Colonic mucosa (tissue), 4 donors: ENCODE measurements at regions not wholly inside any gene's neighbourhood (a gene's known extent, or its start where the extent isn't known, plus 50 kb on each side); places are given as distances from the start of the nearest gene placed in this dataset.

Experiments
- DNase-seq: peaks from one replicate; pipeline ENCODE4 v3.0.0-alpha.2; 2020
- H3K27ac ChIP-seq: fragments of 200-600 bp; one replicate; pipeline ENCODE4 v1.8.0; 2021
- H3K27me3 ChIP-seq: fragments of 200-600 bp; one replicate; pipeline ENCODE4 v1.8.0; 2021
- H3K36me3 ChIP-seq: fragments of 200-600 bp; one replicate; pipeline ENCODE4 v1.8.0; 2021
- H3K4me1 ChIP-seq: fragments of 200-600 bp; one replicate; pipeline ENCODE4 v1.8.0; 2021; ENCODE audit warnings: mild to moderate bottlenecking
- H3K4me3 ChIP-seq: fragments of 200-600 bp; one replicate; pipeline ENCODE4 v1.8.0; 2021
- H3K9ac ChIP-seq, 2 donors: one replicate each; pipeline ENCODE4 v1.7.0; 2013; ENCODE audit warnings: control low read depth in 2 of 2, low read depth in 2 of 2, low read length in 2 of 2
- H3K9me3 ChIP-seq: fragments of 200-600 bp; one replicate; pipeline ENCODE4 v1.8.0; 2021
- CTCF ChIP-seq: fragments of 200-600 bp; IDR thresholded peaks from one replicate; pipeline ENCODE4 v1.8.0; 2022; ENCODE audit warnings: antibody characterized with exemption, mild to moderate bottlenecking
- intact Hi-C: fragments of 100-400 bp; cut with DNase I; formaldehyde crosslinking; loops from one replicate; pipeline ENCODE4 v1.14.1; 2022
- donor health status: healthy.
- donor health status: DM: no; HTN: no; CAD: no.
- donor health status: DM: no; HTN: no; CAD: no.

DNA sequence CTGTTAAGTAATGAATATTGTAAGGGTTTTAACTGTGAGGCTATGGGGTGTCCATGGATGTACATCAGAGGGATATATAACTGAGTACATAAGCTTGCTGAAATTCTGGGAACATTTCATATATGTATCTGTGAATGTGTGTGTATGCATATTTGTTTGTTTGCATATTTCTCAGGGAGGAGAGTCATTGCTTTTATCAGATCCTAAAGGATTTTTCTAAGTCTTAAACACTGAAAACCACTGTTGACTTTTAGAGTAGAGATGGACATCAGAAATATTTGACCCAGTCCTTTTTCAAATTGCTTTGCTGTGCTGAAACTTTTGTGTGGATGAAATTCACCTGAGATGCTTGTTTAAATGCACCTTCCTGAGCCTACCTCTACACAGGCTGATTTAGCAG, 410.6 kb downstream of the METTL15 start:
- intact Hi-C loops, result no loop called here
- Histone ChIP-seq H3K9me3 (no peaks in the 10 kb centered on the region), H3K27ac (no peak overlapping the region), H3K4me3 (no peak overlapping the region), H3K9ac (no peak overlapping the region), H3K36me3 (no peaks in the 10 kb centered on the region), H3K4me1 (no peaks in the 10 kb centered on the region), H3K27me3 (no peaks in the 10 kb centered on the region)
- DNase-seq, result no peak
- no peak for TF ChIP-seq CTCF

GRCh38 chr11:28517621-28518020, 409.4 kb downstream of the METTL15 start:
- Histone ChIP-seq H3K36me3 (no peaks in the 10 kb centered on the region), H3K4me1 (no peaks in the 10 kb centered on the region), H3K9ac (no peak overlapping the region), H3K4me3 (no peak overlapping the region), H3K9me3 (no peaks in the 10 kb centered on the region), H3K27me3 (no peaks in the 10 kb centered on the region), H3K27ac (no peak overlapping the region)
- intact Hi-C loops, result no loop called here
- no peak for TF ChIP-seq CTCF
- DNase-seq, result no peak

- no peaks in the 10 kb centered on the region for H3K4me1 ChIP-seq
- H3K27ac ChIP-seq, result no peak overlapping the region
- H3K4me3 ChIP-seq, result no peak overlapping the region
- no peaks in the 10 kb centered on the region for H3K36me3 ChIP-seq
- H3K9me3 ChIP-seq, result no peaks in the 10 kb centered on the region
- no peak for TF ChIP-seq CTCF
- H3K27me3 ChIP-seq, result no peaks in the 10 kb centered on the region
- DNase-seq, result no peak
- no peak overlapping the region for H3K9ac ChIP-seq
- intact Hi-C loops, result no loop called here
Measured at GRCh38 chr11:28514391-28514790, 406.2 kb downstream of the METTL15 start.

GRCh38 chr11:28512143-28512756, 404.1 kb downstream of the METTL15 start:
- H3K9ac ChIP-seq, result no peak overlapping the region
- H3K36me3 ChIP-seq, result no peaks in the 10 kb centered on the region
- intact Hi-C loops, result no loop called here

DNA sequence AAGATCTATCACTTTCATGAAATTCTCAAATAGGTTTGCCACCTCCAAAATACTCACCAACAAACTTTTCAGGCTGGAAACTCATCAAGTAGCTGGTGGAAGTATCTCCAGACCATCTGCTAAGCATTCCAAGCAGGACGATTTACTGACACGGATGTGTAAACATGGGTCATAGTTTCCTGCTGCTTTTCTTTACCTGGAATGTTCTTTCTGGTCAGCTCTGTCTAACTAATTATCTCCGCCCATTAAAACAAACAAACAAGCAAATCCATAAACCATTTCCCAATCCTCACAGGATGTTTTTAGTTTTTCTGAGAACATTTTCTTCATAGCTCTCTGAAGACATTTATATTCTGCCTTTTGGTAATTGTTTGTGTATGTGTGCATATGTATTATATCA, 397.0 kb downstream of the METTL15 start:
- Histone ChIP-seq H3K27ac (no peak overlapping the region), H3K9me3 (no peaks in the 10 kb centered on the region), H3K9ac (no peak overlapping the region), H3K4me3 (no peak overlapping the region), H3K4me1 (no peaks in the 10 kb centered on the region), H3K27me3 (no peaks in the 10 kb centered on the region), H3K36me3 (no peaks in the 10 kb centered on the region)
- intact Hi-C loops, result no loop called here
- TF ChIP-seq CTCF, result no peak
- no peak for DNase-seq

More at GRCh38 chr11:28512143-28512756, 404.1 kb downstream of the METTL15 start:
- no peak for DNase-seq
- Histone ChIP-seq H3K27me3 (no peaks in the 10 kb centered on the region), H3K9me3 (no peaks in the 10 kb centered on the region), H3K4me3 (no peak overlapping the region), H3K4me1 (no peaks in the 10 kb centered on the region), H3K27ac (no peak overlapping the region)
- TF ChIP-seq CTCF, result no peak
